ENCODE measurements at regions not wholly inside any gene's neighbourhood (a gene's known extent, or its start where the extent isn't known, plus 50 kb on each side); places are given as distances from the start of the nearest gene placed in this dataset.

DNA sequence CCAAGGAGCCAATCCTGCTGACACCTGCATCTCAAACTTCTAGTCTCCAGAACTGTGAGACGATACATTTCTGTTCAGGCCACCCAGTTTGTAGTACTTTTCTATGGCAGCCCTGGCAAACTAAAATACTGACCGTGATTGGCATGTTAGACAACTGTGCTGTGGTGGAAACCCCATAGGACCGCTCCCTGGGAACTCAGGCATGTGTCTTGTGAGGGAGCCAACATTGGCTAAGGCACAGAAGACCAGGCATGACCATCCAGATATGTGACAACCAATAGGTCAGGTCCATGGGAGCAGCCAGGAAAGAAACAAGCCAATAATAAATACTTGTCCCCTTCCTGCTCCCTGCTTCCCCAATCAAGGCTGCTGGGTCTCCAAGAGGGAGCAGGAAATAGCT, 101.4 kb upstream of the MPDZ start (continued):
- TF ChIP-seq PHB2 (IDR thresholded peaks at IDR 0.05; ENCODE audit: partially characterized antibody) (no peak), HOXA5 (CRISPR knock-in tag; IDR thresholded peaks at IDR 0.05) (no peak), ZNF883 (CRISPR knock-in tag; IDR thresholded peaks at IDR 0.05; ENCODE audit: not compliant biosample characterization) (no peak), SIN3B (IDR thresholded peaks at IDR 0.05; ENCODE audit: low read length) (no peak), ZNF552 (CRISPR knock-in tag; IDR thresholded peaks at IDR 0.05; ENCODE audit: borderline replicate concordance) (no peak), HDAC2 (CRISPR knock-in tag; IDR thresholded peaks at IDR 0.05) (no peak)
- TF ChIP-seq, protein P1, sequence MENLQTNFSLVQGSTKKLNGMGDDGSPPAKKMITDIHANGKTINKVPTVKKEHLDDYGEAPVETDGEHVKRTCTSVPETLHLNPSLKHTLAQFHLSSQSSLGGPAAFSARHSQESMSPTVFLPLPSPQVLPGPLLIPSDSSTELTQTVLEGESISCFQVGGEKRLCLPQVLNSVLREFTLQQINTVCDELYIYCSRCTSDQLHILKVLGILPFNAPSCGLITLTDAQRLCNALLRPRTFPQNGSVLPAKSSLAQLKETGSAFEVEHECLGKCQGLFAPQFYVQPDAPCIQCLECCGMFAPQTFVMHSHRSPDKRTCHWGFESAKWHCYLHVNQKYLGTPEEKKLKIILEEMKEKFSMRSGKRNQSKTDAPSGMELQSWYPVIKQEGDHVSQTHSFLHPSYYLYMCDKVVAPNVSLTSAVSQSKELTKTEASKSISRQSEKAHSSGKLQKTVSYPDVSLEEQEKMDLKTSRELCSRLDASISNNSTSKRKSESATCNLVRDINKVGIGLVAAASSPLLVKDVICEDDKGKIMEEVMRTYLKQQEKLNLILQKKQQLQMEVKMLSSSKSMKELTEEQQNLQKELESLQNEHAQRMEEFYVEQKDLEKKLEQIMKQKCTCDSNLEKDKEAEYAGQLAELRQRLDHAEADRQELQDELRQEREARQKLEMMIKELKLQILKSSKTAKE (CRISPR knock-in tag; IDR thresholded peaks at IDR 0.05; ENCODE audit: borderline replicate concordance): no peak

DNA sequence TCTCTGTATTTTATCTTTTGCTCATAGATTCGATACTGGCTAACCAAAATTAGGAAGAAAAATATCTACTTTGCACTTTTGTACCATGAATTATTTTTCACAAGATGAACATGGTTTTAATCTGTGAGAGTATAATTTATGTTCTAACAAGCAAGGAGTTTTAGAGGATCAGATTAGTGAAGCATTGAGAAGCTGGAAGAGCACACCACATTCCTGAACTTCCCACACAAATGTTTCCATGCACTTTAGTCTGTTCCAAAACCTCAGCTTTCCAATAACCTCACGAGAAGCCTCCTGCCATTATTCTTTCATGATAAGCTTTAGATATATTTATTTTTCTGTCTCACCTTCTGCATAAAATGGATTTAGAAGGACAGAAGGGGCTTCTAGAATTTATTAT, 98.7 kb upstream of the MPDZ start:
- no peaks in the 10 kb centered on the region for H3K4me1 ChIP-seq (ENCODE audit: insufficient read depth, low read length)
- H3K79me2 ChIP-seq (ENCODE audit: insufficient read depth, low read length): no peaks in the 10 kb centered on the region
- BruUV-seq (replicated peaks): no TSS peak
- H4K20me1 ChIP-seq (ENCODE audit: insufficient read depth, low read length): no peaks in the 10 kb centered on the region
- no peak overlapping the region for H2AFZ ChIP-seq (ENCODE audit: low read length)
- FAIRE-seq: no peak
- H3K9me3 ChIP-seq (ENCODE audit: low read length): no peaks in the 10 kb centered on the region
- no peak overlapping the region for H3K4me2 ChIP-seq (ENCODE audit: low read depth, low read length)
- no peak overlapping the region for H3K27ac ChIP-seq (ENCODE audit: extremely low read length, insufficient read depth, low read length)
- ChIA-PET CTCF (ENCODE audit: low intra/inter-chr PET ratio, low total read pairs) (no interaction called here), POLR2A (no interaction called here)
- 0% methylated on average over 2 of the region's 2 CpGs for WGBS (ENCODE audit: low lambda C conversion rate)
- no peak overlapping the region for H3K4me3 ChIP-seq (replicated peaks in 1 of 3; ENCODE audit: insufficient read depth in 1 of 3, low read depth in 2 of 3, low read length in 3 of 3)
- no peak overlapping the region for H3K9ac ChIP-seq (ENCODE audit: insufficient read depth, low read depth, low read length)
- H3K27me3 ChIP-seq (ENCODE audit: control insufficient read depth in 1 of 2, insufficient read depth in 2 of 2, low read length in 2 of 2): no peaks in the 10 kb centered on the region
- in situ Hi-C loops (cut with HindIII; ENCODE audit: extremely low pct_ligation_motif_present, low pct_unique_long_range_greater_than_20kb): no loop called here
- no peak for DNase-seq (ENCODE audit: low spot score)
- intact Hi-C loops (cut with micrococcal nuclease; ENCODE audit: unreplicated experiment): no loop called here
- H3K36me3 ChIP-seq (replicated peaks in 1 of 2; ENCODE audit: control insufficient read depth in 1 of 2, insufficient read depth in 2 of 2, low read length in 2 of 2): no peaks in the 10 kb centered on the region
- TF ChIP-seq ZNF136 (CRISPR knock-in tag; IDR thresholded peaks at IDR 0.05; ENCODE audit: low read depth): no peak
- TF ChIP-seq ZNF552 (CRISPR knock-in tag; IDR thresholded peaks at IDR 0.05; ENCODE audit: borderline replicate concordance): no peak
- TF ChIP-seq STAT5B (CRISPR knock-in tag; IDR thresholded peaks at IDR 0.05): no peak
- TF ChIP-seq ZNF101 (CRISPR knock-in tag; IDR thresholded peaks at IDR 0.05; ENCODE audit: borderline replicate concordance, low read depth): no peak
- no peak for ATAC-seq
